ENCODE measurements at regions not wholly inside any gene's neighbourhood (a gene's known extent, or its start where the extent isn't known, plus 50 kb on each side); places are given as distances from the start of the nearest gene placed in this dataset.

DNA sequence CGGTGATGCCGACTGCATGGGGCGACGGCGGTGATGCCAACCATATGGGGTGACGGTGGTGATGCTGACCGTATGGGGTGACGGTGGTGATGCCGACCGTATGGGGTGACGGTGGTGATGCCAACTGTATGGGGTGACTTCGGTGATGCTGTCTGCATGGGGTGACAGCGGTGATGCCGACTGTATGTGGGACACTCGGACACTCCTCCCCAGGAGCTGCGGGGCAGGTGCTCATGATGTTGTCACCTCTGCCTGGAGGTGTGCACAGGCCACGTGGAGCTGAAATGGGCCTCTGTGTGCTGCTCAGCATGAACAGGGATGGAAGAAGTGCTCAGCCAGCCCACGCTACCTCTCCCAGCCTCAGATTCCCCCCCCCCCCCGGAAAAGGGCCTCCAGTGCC, 171.8 kb downstream of the OLFM1 start:
- Histone ChIP-seq H3K27ac (no peak overlapping the region), H3K4me1 (no peaks in the 10 kb centered on the region), H3K27me3 (no peaks in the 10 kb centered on the region), H3K4me3 (no peak overlapping the region), H3K36me3 (no peaks in the 10 kb centered on the region), H3K9me3 (no peaks in the 10 kb centered on the region)
- DNase-seq = no peak
- TF ChIP-seq POLR2A (IDR thresholded peaks at IDR 0.05) = no peak
- TF ChIP-seq, protein P1, sequence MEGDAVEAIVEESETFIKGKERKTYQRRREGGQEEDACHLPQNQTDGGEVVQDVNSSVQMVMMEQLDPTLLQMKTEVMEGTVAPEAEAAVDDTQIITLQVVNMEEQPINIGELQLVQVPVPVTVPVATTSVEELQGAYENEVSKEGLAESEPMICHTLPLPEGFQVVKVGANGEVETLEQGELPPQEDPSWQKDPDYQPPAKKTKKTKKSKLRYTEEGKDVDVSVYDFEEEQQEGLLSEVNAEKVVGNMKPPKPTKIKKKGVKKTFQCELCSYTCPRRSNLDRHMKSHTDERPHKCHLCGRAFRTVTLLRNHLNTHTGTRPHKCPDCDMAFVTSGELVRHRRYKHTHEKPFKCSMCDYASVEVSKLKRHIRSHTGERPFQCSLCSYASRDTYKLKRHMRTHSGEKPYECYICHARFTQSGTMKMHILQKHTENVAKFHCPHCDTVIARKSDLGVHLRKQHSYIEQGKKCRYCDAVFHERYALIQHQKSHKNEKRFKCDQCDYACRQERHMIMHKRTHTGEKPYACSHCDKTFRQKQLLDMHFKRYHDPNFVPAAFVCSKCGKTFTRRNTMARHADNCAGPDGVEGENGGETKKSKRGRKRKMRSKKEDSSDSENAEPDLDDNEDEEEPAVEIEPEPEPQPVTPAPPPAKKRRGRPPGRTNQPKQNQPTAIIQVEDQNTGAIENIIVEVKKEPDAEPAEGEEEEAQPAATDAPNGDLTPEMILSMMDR (IDR thresholded peaks at IDR 0.05) = no peak

DNA sequence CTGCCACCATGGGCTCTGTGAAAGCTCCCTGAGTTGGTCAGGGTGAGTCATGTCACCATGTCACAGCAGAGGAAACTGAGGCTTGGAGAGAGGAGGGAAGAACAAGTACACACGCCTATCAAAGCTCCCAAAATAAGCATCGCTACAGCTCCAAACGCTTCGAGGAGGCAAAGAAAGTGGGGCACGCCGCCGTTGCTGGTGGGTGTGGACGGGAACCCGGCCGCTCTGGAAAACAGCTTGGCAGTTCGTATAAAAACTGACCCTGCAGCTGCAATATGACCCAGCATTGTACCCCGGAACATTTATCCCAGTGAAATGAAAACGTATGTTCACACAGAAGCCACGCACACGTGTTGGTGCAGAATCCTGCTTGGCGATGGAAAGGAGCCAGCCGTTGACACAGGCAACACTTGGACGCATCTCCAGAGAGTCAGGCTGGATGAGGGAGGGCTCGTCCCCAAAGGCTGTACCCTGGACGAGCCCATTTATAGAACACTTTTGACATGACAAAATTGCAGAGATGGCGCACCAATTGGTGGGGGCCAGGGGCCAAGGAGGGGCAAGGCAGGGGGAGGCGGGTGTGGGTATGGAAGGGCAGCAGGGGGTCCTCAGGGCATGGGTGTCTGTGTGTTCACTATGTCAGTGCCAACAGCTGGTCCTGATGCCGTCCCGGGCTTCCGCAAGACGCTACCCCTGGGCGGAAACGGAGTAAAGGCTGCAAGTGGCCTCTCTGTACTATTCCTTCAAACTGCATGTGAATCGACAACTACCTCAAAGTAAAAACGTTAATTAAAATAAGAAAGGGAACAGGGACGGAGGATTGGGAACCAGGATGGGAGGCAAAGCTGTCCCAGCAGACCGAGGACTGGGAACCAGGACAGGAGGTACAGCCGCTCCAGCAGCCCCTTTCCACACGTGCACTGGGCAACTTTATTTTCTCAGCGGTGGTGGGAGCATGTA, 173.0 kb downstream of the OLFM1 start:
- no peaks in the 10 kb centered on the region for H3K36me3 ChIP-seq
- no peak for DNase-seq
- no peak overlapping the region for H3K27ac ChIP-seq
- no peaks in the 10 kb centered on the region for H3K9me3 ChIP-seq
- TF ChIP-seq POLR2A (IDR thresholded peaks at IDR 0.05) = no peak
- TF ChIP-seq, protein P1 (IDR thresholded peaks at IDR 0.05) = no peak
- no peaks in the 10 kb centered on the region for H3K27me3 ChIP-seq
- no peaks in the 10 kb centered on the region for H3K4me1 ChIP-seq
- H3K4me3 ChIP-seq = no peak overlapping the region

DNA sequence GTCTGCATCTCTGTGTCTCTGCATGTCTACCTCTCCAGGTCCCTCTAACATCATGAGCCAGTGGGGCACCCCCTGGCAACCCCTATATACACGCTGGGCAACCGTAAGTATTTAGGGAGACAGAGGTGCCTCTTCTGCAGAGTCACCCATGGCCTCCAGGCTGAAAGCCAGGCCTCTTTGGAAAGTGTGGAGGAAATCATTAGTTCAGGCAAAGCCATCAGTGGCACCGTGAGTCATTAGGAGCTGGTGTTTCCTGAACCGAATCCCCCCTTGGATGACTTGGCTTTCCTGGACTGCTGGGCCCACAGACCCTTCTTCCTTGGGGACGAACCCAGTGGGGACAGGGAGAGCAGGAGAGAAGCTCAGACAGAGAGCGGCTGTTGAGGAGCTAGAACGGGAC, 174.8 kb downstream of the OLFM1 start:
- Histone ChIP-seq H3K4me3 (no peak overlapping the region), H3K9me3 (no peaks in the 10 kb centered on the region), H3K4me1 (no peaks in the 10 kb centered on the region), H3K27ac (no peak overlapping the region), H3K27me3 (no peaks in the 10 kb centered on the region), H3K36me3 (no peaks in the 10 kb centered on the region)
- no peak for TF ChIP-seq POLR2A (IDR thresholded peaks at IDR 0.05)
- TF ChIP-seq, protein P1 (IDR thresholded peaks at IDR 0.05) = no peak
- DNase-seq = no peak

DNA sequence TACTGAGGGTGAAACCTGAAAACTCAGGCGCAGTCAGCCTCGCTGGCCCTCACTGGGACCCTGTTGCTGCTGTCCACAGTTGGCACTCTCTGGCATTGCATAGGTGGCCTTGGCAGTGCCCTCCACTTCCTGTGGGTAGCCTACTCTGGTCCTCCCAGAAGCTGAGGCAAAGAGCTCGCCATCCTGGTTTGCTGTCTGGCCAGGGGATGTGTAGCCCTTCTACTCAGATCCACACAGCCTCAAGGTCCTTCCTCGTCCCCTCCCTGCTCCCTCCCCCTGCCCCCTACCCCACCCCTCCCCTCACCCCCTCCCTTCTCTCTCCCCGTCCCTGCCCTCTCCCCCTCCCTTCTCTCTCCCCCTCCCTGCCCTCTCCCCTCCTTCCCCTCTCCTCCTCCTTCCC, 176.0 kb downstream of the OLFM1 start:
- Histone ChIP-seq H3K4me3 (no peak overlapping the region), H3K27me3 (no peaks in the 10 kb centered on the region), H3K9me3 (no peaks in the 10 kb centered on the region), H3K4me1 (no peaks in the 10 kb centered on the region), H3K27ac (no peak overlapping the region), H3K36me3 (no peaks in the 10 kb centered on the region)
- no peak for DNase-seq
- no peak for TF ChIP-seq POLR2A (IDR thresholded peaks at IDR 0.05)
- TF ChIP-seq, protein P1 (IDR thresholded peaks at IDR 0.05) = no peak

DNA sequence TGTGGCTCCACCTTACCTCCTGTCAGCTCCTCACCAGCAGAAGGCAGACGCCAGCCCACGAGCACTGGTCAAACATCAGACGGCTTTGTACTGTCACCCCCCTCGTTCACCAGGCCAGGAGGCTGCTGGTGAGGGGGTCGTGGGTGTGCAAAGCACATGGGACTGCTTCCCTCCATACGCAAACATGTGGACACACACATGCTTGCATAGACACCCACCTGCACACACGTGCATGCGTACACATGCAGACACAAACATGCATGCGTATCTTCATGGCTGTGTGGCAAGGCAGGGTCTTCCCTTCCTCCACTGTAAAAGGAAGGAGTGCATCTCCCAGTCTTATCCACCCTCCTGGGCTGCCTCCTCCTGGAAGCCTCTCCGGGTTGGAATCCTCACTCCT, 178.5 kb downstream of the OLFM1 start:
- H3K36me3 ChIP-seq = no peaks in the 10 kb centered on the region
- TF ChIP-seq, protein P1 (IDR thresholded peaks at IDR 0.05) = no peak
- no peak for TF ChIP-seq POLR2A (IDR thresholded peaks at IDR 0.05)
- no peaks in the 10 kb centered on the region for H3K9me3 ChIP-seq
- H3K27me3 ChIP-seq = no peaks in the 10 kb centered on the region
- no peak overlapping the region for H3K4me3 ChIP-seq
- H3K4me1 ChIP-seq = no peaks in the 10 kb centered on the region
- DNase-seq = no peak
- H3K27ac ChIP-seq = no peak overlapping the region
